ENCODE measurements at regions not wholly inside any gene's neighbourhood (a gene's known extent, or its start where the extent isn't known, plus 50 kb on each side); places are given as distances from the start of the nearest gene placed in this dataset.

DNA sequence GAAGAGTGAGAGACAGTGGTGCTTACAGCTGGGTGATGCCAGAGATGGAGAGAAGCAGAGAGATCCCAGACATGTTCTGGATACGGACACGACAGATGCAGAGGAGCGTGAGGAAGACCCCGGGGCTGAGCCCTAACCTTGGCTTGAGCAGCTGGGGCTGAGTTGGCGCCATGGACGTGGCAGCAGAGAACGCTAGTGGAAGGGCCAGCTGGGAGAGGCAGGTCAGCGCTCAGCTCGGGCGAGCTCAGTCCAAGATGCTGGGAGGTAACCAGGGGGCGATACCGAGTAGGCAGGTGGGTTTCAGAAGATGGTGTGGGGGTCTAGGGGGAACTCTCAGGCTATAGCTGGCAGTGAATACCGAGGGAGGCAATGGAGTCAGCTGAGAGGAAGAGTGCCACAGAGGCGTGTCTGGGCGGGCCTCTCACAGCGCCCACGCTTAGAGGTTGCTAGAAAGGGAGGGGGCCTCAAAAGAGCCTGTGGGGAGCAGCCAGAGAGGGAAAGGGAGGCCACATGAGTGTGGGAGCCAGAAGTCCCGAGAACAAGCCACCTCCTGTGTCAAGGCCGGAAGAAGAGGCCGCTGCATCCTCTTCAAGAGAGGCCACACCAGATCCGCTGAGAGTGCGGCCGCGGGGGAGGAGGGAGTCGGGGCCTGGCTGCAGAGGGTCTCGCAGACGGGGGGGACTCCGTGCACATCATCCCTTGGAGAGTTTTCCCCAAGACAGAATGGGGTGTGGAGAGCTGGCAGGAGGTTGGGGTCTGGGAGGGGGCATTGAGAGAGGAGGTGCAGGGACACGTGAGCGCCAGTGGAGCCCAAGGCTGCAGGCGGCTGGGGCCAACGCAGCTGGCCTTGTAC, 57.0 kb upstream of the DIO3 start:
- no peak for DNase-seq

DNA sequence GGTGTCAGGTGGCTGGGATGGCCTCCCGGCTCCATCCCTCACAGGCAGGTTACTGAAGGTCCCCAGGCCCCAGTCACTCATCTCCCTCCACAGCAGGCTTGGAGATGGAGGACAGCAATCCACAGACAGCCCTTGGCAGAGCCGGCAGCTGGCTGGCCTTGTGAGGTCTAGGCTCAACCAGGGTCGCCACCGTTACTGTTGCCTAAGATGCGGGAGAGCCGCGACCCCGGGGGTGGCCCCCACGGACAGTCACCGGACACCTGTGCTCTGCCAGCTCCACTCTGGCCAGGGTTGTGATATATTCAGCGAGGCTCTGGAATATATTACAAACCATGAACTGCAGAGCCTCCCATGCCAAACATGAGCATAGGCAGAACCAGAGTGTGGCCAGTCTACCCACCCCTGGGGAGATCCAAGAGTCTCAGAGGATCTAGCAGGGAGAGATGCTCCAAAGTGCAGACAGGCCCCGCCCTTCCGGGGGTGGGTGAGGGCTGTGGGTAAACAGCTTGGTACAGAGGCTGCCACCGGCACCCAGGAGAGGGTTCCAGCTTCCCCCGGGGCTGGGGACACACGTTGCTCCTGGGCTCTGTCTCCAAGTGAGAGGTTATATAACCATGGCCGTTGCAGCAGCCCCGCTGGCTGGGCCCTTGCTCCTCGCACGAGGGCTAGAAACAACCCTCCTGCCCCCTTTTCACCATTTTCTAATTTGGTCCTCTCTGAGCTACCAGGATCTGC, 55.9 kb upstream of the DIO3 start:
- no peak for DNase-seq

DNA sequence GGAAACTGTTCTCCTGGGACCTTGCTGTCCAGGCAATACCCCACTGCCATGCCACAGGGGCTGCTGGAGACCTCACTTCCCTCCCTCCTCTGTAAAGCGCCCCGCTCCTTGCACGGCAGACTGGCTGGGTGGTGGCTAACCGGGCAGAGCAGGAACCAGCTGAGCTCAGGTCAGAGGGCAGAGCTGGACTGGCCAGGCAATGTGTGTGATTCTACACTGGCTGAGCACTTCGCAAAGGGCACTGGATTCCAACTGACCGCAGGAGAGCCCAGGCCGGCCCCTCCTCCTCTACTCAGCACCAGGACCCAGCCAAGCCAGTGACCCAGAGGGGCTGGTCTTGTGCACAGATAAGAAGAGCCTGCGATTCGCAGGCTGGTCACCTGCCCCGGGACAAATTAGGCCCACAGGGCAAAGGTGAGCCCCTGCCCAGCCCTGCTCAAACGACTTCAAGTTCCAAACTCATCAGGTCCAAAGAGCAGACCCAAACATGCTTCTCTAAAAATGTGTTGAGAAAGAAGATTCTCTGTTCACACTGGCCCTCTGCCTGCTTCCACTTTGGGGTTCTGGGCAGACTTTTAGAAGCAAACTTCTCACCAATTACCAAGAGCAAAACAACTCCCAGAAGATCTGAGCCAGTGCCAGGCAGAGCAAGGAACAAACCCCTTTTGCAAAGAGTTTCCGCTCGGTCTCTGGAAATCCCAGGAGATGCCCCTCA, 54.9 kb upstream of the DIO3 start:
- no peak for DNase-seq

DNA sequence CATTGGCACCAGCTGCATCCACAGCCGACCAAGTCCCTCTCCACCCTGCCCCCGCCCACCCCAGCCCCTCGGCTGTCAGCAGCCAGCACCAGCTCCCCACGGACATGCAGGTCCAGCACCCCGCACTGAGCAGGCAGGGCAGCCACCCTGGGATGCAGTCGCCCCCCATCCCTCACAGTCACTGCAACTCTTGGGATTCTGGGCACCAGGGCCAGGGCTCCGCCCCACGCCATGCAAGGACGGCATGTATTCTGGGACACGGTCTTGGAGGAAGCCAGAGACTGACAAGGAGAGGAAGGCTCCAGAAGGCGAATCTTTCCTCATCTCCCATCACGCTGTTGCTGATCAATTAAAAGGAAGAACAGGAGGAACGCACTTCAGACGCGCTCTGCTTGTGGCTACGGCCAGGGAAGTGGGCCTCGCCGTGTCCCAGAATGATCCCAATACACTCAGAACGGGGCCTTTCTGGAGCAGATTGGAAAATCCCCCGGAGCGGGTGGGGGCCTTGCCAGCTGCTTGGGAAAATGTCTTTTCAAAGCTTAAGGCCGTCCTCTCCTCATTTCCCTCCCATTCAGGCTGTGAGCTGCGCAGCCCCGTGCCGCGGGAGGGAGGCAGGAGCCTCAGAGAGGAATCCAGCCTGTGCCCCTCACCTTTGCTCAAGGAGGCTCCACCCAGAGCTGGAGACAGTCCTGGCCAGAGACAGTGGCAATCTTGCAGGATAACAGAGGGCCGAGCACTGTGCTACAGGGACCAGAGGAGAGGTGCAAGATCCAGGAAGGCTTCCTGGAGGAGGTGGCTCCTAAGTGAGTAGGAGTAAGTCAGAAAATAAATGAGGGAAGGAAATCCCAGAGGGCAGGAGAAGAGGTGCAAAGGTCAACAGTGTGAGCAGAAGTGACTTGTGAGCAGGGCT, 54.1 kb upstream of the DIO3 start:
- no peak for DNase-seq

GRCh38 chr14:101507836-101508150, 53.5 kb upstream of the DIO3 start:
- no peak for DNase-seq

- DNase-seq, result no peak
These were observed 52.9 kb upstream of the DIO3 start for GRCh38 chr14:101508196-101508947.

GRCh38 chr14:101508948-101509729, 52.2 kb upstream of the DIO3 start:
- no peak for DNase-seq

DNA sequence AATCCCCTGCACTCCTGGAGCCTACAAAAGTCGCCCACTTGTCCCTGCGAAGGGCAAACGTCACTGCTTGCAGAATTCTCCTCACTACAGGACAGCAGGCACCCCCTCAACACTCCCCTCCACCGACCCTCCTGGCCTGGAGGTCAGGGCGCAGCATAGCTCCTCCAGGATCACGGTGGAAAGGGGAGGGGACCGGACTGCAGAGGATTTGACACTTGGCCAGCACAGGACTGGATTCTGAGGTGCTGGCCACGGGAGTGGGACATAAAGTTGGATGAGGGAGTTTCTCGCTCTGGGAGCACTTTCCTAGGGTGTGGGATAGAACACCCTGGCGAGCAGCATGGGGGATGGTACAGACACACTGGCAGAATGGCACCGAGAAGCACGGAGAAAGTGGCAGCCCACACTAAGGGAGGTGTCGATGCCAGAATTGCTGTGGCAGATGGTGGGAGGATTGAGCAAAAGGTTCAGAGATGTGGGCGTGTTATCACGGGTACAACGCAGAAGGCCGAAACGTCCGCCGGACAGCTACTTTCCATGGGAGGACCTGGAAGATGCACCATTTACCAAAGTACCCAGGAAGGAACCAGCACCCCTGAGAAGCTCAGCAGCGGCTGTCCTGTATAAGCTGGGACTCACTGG, 51.4 kb upstream of the DIO3 start:
- no peak for DNase-seq

- no peak for DNase-seq
These were observed 50.1 kb upstream of the DIO3 start for GRCh38 chr14:101511199-101511598.
